Liver (tissue), 7 donors: ENCODE measurements at regions not wholly inside any gene's neighbourhood (a gene's known extent, or its start where the extent isn't known, plus 50 kb on each side); places are given as distances from the start of the nearest gene placed in this dataset.

Experiments
- DNase-seq: peaks from one replicate; pipeline ENCODE4 v3.0.0-alpha.2; 2017; ENCODE audit warnings: low spot score
- H3K27ac ChIP-seq, 2 donors: one replicate each; pipeline ENCODE4 v1.7.0; 2013; ENCODE audit warnings: inconsistent platforms in 2 of 2, low read length in 2 of 2, control low read depth in 1 of 2, low read depth in 1 of 2, mild to moderate bottlenecking in 1 of 2
- H3K27me3 ChIP-seq, 4 donors: one replicate each; pipeline versions ENCODE4 v1.6.1 to v1.7.0; 2013; ENCODE audit warnings: low read length in 3 of 4, inconsistent platforms in 1 of 4, mild to moderate bottlenecking in 1 of 4, moderate library complexity in 1 of 4; ENCODE audit not compliant: control insufficient read depth in 4 of 4, insufficient read depth in 4 of 4
- H3K36me3 ChIP-seq, 4 donors: one replicate each; pipeline versions ENCODE4 v1.6.1 to v1.7.0; 2013; ENCODE audit warnings: low read length in 3 of 4, mild to moderate bottlenecking in 3 of 4, low read depth in 1 of 4, moderate library complexity in 1 of 4; ENCODE audit not compliant: control insufficient read depth in 4 of 4, insufficient read depth in 3 of 4
- H3K4me1 ChIP-seq, 4 donors: one replicate each; pipeline versions ENCODE4 v1.6.1 to v1.7.0; 2013; ENCODE audit warnings: low read length in 3 of 4, mild to moderate bottlenecking in 3 of 4, moderate library complexity in 1 of 4; ENCODE audit not compliant: control insufficient read depth in 4 of 4, insufficient read depth in 4 of 4
- H3K4me3 ChIP-seq, 3 donors: one replicate each; pipeline versions ENCODE4 v1.6.1 to v1.7.0; 2013; ENCODE audit warnings: low read length in 3 of 3, control low read depth in 1 of 3, low read depth in 1 of 3, mild to moderate bottlenecking in 1 of 3
- H3K9ac ChIP-seq, 2 donors: one replicate each; pipeline ENCODE4 v1.7.0; 2013; ENCODE audit warnings: low read length in 2 of 2, mild to moderate bottlenecking in 2 of 2, moderate library complexity in 2 of 2, control low read depth in 1 of 2, low read depth in 1 of 2
- H3K9me3 ChIP-seq, 4 donors: one replicate each; pipeline versions ENCODE4 v1.6.1 to v1.7.0; 2013; ENCODE audit warnings: low read length in 3 of 4; ENCODE audit not compliant: control insufficient read depth in 4 of 4
- ATF3 ChIP-seq: IDR thresholded peaks from 2 replicates; pipeline ENCODE4 v1.6.1; 2016; ENCODE audit warnings: antibody characterized with exemption
- FOXA1 ChIP-seq: IDR thresholded peaks from 2 replicates; pipeline ENCODE4 v1.6.1; 2016; ENCODE audit warnings: antibody characterized with exemption
- HNF4A ChIP-seq, 2 donors: conservative IDR thresholded peaks; 2 replicates each; pipeline ENCODE4 v1.6.1; 2016; ENCODE audit warnings: antibody characterized with exemption in 2 of 2, mild to moderate bottlenecking in 2 of 2
- HNF4G ChIP-seq: IDR thresholded peaks from 2 replicates; pipeline ENCODE4 v1.6.1; 2016; ENCODE audit warnings: antibody characterized with exemption
- SP1 ChIP-seq: IDR thresholded peaks from 2 replicates; pipeline ENCODE4 v1.6.1; 2018; ENCODE audit warnings: antibody characterized with exemption, mild to moderate bottlenecking
- TAF1 ChIP-seq: conservative IDR thresholded peaks from 2 replicates; pipeline ENCODE4 v1.6.1; 2016; ENCODE audit warnings: antibody characterized with exemption, mild to moderate bottlenecking
- ZBTB33 ChIP-seq: IDR thresholded peaks from 2 replicates; pipeline ENCODE4 v1.6.1; 2016; ENCODE audit warnings: antibody characterized with exemption
- WGBS: extraction: QIAGEN DNeasy Blood & Tissue Kit; methylation state at CpG from one replicate; pipeline ENCODE4 v1.1.7; 2013; 5-methylcytosine and 5-hydroxymethylcytosine counted together
- TF ChIP-seq, protein P1 (sequence below): IDR thresholded peaks from 2 replicates; pipeline ENCODE4 v1.6.1; 2016; ENCODE audit warnings: antibody characterized with exemption
- donor health status: healthy.
- donor health status: healthy.
- donor health status: healthy.
- donor health status: healthy.

- TF ChIP-seq SP1, result no peak
- no peaks in the 10 kb centered on the region for H3K36me3 ChIP-seq
- no peak overlapping the region for H3K4me3 ChIP-seq
- 88% methylated on average over 6 of the region's 6 CpGs for WGBS
- no peak for DNase-seq
- no peaks in the 10 kb centered on the region for H3K4me1 ChIP-seq
- no peak overlapping the region for H3K27ac ChIP-seq
- H3K9me3 ChIP-seq, result no peaks in the 10 kb centered on the region
- peaks cover 0 to 4% (median 0%) of the 10 kb centered on the region in 4 donors for H3K27me3 ChIP-seq
- no peak overlapping the region for H3K9ac ChIP-seq
These were observed 53.0 kb upstream of the AGR3 start for GRCh38 chr7:16934722-16935340.

DNA sequence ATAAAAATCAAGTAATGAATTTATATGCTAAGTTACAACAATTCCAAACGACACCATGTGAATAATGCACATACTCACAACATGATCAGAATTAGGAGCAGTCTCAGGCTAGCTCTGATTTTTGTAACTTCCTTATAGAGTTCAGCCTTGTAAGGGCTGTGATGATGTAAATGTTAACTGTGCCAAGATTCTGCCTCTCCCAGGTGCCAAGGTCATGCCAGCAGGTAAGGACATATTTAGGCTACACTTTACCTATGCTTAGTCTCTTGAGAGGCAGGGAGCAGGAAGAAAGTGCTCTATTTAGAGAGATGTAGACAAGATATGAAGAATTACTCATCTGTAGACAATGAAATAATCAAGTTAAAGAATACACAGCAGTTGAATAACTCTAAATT is 53.6 kb upstream of the AGR3 start:
- TF ChIP-seq ATF3, result no peak
- TF ChIP-seq HNF4A (conservative IDR thresholded peaks at IDR 0.05), result no peak
- no peak for TF ChIP-seq ZBTB33
- no peak for TF ChIP-seq FOXA1
- Histone ChIP-seq H3K36me3 (no peaks in the 10 kb centered on the region), H3K4me3 (no peak overlapping the region), H3K27ac (no peak overlapping the region), H3K27me3 (peaks cover 0 to 4% (median 0%) of the 10 kb centered on the region in 4 donors), H3K4me1 (no peaks in the 10 kb centered on the region), H3K9ac (no peak overlapping the region), H3K9me3 (no peaks in the 10 kb centered on the region)
- no peak for DNase-seq
- 85% methylated on average over 1 of the region's 1 CpG for WGBS

DNA sequence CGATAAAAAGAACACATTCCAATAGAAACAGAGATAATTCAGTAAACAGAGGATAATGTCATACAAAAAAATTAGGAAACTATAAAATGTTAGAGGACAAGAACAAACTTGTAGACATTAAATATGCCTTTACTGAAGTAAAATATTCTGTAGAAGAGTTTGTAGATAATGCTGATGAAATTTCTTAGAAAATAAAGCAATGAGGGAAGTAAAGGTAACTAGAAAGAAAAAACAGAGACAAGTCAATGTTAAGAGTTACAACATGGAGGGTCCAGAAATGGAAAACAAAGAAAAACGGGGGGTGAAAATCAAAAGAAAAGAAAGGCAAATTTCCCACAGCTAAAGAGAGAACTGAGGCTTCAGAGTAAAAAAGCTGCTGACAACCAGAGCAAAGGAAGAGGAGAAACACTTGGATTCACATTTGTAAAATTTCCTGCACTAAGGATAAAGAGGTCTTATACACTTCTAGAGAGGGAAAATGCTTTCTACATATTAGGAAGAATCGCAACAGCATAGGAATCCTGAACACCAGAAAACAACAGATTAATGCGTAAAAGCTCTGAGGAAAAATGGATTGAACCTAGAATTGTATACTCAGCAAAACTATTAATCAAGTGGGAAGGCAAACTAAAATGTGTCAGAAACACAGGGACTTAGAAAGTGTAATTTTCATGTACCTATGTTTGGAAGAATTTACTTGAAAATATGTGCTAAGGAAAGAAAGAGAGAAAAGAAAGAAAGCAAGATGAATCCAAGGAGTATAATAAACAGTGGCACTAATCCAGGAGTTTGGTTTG is 55.0 kb upstream of the AGR3 start:
- Histone ChIP-seq H3K27me3 (peaks cover 0 to 4% (median 0%) of the 10 kb centered on the region in 4 donors), H3K4me1 (no peaks in the 10 kb centered on the region), H3K9me3 (no peaks in the 10 kb centered on the region), H3K27ac (no peak overlapping the region), H3K4me3 (no peak overlapping the region), H3K9ac (no peak overlapping the region), H3K36me3 (no peaks in the 10 kb centered on the region)
- TF ChIP-seq, protein P1, sequence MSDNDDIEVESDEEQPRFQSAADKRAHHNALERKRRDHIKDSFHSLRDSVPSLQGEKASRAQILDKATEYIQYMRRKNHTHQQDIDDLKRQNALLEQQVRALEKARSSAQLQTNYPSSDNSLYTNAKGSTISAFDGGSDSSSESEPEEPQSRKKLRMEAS, result no peak
- TF ChIP-seq SP1 (no peak), TAF1 (no peak)
- no peak for DNase-seq
- 87% methylated on average over 4 of the region's 4 CpGs for WGBS

DNA sequence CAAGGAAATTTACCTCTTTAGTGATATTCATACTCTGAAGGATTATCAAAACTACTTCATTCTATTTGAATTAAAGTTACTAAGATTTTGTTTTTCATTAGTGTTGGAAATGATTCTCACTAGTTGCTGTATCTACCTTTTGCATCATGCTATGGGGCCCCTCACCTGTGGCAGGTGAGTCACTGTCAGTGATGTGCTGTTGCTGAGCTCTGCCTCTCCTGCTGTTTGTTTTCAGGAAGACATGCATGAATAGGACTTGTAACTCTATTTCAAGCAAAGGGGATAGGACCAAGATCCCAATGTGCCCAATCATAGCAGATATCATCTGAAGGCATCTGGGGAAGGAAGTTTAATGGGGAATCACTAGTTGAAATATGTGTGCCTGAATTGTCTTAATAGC is 57.4 kb upstream of the AGR3 start:
- no peak for TF ChIP-seq HNF4A (conservative IDR thresholded peaks at IDR 0.05)
- TF ChIP-seq TAF1, result no peak
- TF ChIP-seq HNF4G, result no peak

More for the DNA sequence above, 57.4 kb upstream of the AGR3 start:
- no peak overlapping the region for H3K27ac ChIP-seq
- no peak for DNase-seq
- no peaks in the 10 kb centered on the region for H3K9me3 ChIP-seq
- no peak overlapping the region for H3K9ac ChIP-seq
- H3K27me3 ChIP-seq, result peaks cover 0 to 4% (median 0%) of the 10 kb centered on the region in 4 donors
- no peaks in the 10 kb centered on the region for H3K4me1 ChIP-seq
- H3K36me3 ChIP-seq, result no peaks in the 10 kb centered on the region
- H3K4me3 ChIP-seq, result no peak overlapping the region
